HEK293T (cell line): ENCODE measurements at regions not wholly inside any gene's neighbourhood (a gene's known extent, or its start where the extent isn't known, plus 50 kb on each side); places are given as distances from the start of the nearest gene placed in this dataset.

ENCODE experiments used
- CTCF ChIA-PET: fragments of 350-600 bp; formaldehyde crosslinking; extraction: SDS; loops from one replicate; lab custom pipeline; 2021; ENCODE audit warnings: antibody characterized with exemption, inconsistent platforms; lab: Yijun Ruan, JAX
- POLR2A ChIA-PET: fragments of 350-600 bp; formaldehyde crosslinking; extraction: SDS; loops from one replicate; lab custom pipeline; 2020; ENCODE audit warnings: antibody characterized with exemption, inconsistent platforms; lab: Yijun Ruan, JAX
- DNase-seq: peaks from one replicate; pipeline ENCODE4 v3.0.0; 2012; ENCODE audit warnings: mixed read lengths; ENCODE audit errors: extremely low spot score
- ARNT ChIP-seq: fragments of 450-650 bp; IDR thresholded peaks from 2 replicates; pipeline ENCODE4 v1.6.1; 2017; ENCODE audit warnings: mild to moderate bottlenecking
- BHLHE40 ChIP-seq: fragments of 450-650 bp; IDR thresholded peaks from 2 replicates; pipeline ENCODE4 v1.6.1; 2016; ENCODE audit warnings: mild to moderate bottlenecking, moderate library complexity, borderline replicate concordance
- CTBP1 ChIP-seq: fragments of 450-650 bp; IDR thresholded peaks from 2 replicates; pipeline ENCODE4 v1.6.1; 2016; ENCODE audit warnings: borderline replicate concordance
- ELF4 ChIP-seq: fragments of 450-650 bp; IDR thresholded peaks from 2 replicates; pipeline ENCODE4 v1.6.1; 2017; ENCODE audit warnings: antibody characterized with exemption
- FOXA1 ChIP-seq: fragments of 450-650 bp; IDR thresholded peaks from 2 replicates; pipeline ENCODE4 v1.6.1; 2016; ENCODE audit warnings: mild to moderate bottlenecking
- FOXK2 ChIP-seq: fragments of 450-650 bp; IDR thresholded peaks from 2 replicates; pipeline ENCODE4 v1.6.1; 2016; ENCODE audit warnings: mild to moderate bottlenecking
- FOXM1 ChIP-seq: fragments of 450-650 bp; IDR thresholded peaks from 2 replicates; pipeline ENCODE4 v1.6.1; 2017; ENCODE audit warnings: mild to moderate bottlenecking, borderline replicate concordance
- HDGF ChIP-seq: fragments of 450-650 bp; IDR thresholded peaks from 2 replicates; pipeline ENCODE4 v1.6.1; 2017; ENCODE audit warnings: antibody characterized with exemption, borderline replicate concordance
- L3MBTL2 ChIP-seq: fragments of 450-650 bp; conservative IDR thresholded peaks from 2 replicates; pipeline ENCODE4 v1.6.1; 2016; ENCODE audit warnings: mild to moderate bottlenecking
- LEF1 ChIP-seq: fragments of 450-650 bp; IDR thresholded peaks from 2 replicates; pipeline ENCODE4 v1.6.1; 2017; ENCODE audit warnings: mild to moderate bottlenecking, borderline replicate concordance
- NFRKB ChIP-seq: fragments of 450-650 bp; IDR thresholded peaks from 2 replicates; pipeline ENCODE4 v1.6.1; 2016; ENCODE audit warnings: mild to moderate bottlenecking, moderate library complexity
- PKNOX1 ChIP-seq: fragments of 450-650 bp; IDR thresholded peaks from 2 replicates; pipeline ENCODE4 v1.6.1; 2016
- SP1 ChIP-seq: fragments of 450-650 bp; IDR thresholded peaks from 2 replicates; pipeline ENCODE4 v1.6.1; 2017
- SUZ12 ChIP-seq: fragments of 450-650 bp; IDR thresholded peaks from 2 replicates; pipeline ENCODE4 v1.6.1; 2016; ENCODE audit warnings: mild to moderate bottlenecking
- TARDBP ChIP-seq: fragments of 450-650 bp; IDR thresholded peaks from 2 replicates; pipeline ENCODE4 v1.6.1; 2016
- ZNF384 ChIP-seq: fragments of 450-650 bp; IDR thresholded peaks from 2 replicates; pipeline ENCODE4 v1.6.1; 2016

- DNase-seq, result no peak
- no peak for TF ChIP-seq BHLHE40
- TF ChIP-seq ZNF384, result no peak
- no peak for TF ChIP-seq FOXA1
- no peak for TF ChIP-seq ELF4
- TF ChIP-seq SP1, result no peak
- no peak for TF ChIP-seq HDGF
- no peak for TF ChIP-seq LEF1
- TF ChIP-seq ARNT, result no peak
- TF ChIP-seq L3MBTL2, result no peak
- TF ChIP-seq TARDBP, result no peak
- no peak for TF ChIP-seq CTBP1
- no peak for TF ChIP-seq SUZ12
- no peak for TF ChIP-seq NFRKB
- TF ChIP-seq PKNOX1, result no peak
- CTCF ChIA-PET, result interaction anchor here (0.9 kb wide), 1 partner anchor 36 kb away, joined by 3 read pairs; no protein-coding TSS in a partner anchor
- POLR2A ChIA-PET, result no interaction called here
These were observed 116.9 kb downstream of the EFNB2 start for GRCh38 chr13:106418556-106418955.

- ChIA-PET CTCF (no interaction called here), POLR2A (no interaction called here)
- DNase-seq, result no peak
- TF ChIP-seq ARNT (no peak), PKNOX1 (no peak), TARDBP (no peak), NFRKB (no peak), SP1 (no peak), FOXK2 (no peak), FOXA1 (no peak), L3MBTL2 (no peak), ZNF384 (no peak)
These were observed 117.9 kb downstream of the EFNB2 start for GRCh38 chr13:106417467-106418110.

- no peak for DNase-seq
- ChIA-PET POLR2A (no interaction called here), CTCF (interaction anchor here (0.6 kb wide), 1 partner anchor 112 kb away, joined by 3 read pairs; no protein-coding TSS in a partner anchor)
- TF ChIP-seq SUZ12 (no peak), CTBP1 (no peak), ARNT (no peak), L3MBTL2 (no peak), FOXM1 (no peak), TARDBP (no peak), ZNF384 (no peak), BHLHE40 (no peak), PKNOX1 (no peak), FOXK2 (no peak), ELF4 (no peak), NFRKB (no peak), HDGF (no peak)
These were observed 118.8 kb downstream of the EFNB2 start for GRCh38 chr13:106416645-106417044.

GRCh38 chr13:106415971-106416370 lies 119.5 kb downstream of the EFNB2 start:
- no peak for DNase-seq
- CTCF ChIA-PET, result interaction anchor here (0.6 to 0.7 kb wide), 2 partner anchors 27 to 113 kb away, joined by 3 to 6 read pairs; no protein-coding TSS in a partner anchor
- POLR2A ChIA-PET, result no interaction called here
- no peak for TF ChIP-seq CTBP1
- no peak for TF ChIP-seq BHLHE40
- no peak for TF ChIP-seq SP1
- TF ChIP-seq HDGF, result no peak
- TF ChIP-seq ZNF384, result no peak
- TF ChIP-seq ELF4, result no peak
- TF ChIP-seq FOXK2, result no peak
- no peak for TF ChIP-seq FOXM1

- TF ChIP-seq ELF4 (no peak), BHLHE40 (no peak), SP1 (no peak), NFRKB (no peak), FOXK2 (no peak), FOXA1 (no peak), HDGF (no peak), SUZ12 (no peak), LEF1 (no peak), TARDBP (no peak), ARNT (no peak), ZNF384 (no peak), PKNOX1 (no peak), FOXM1 (no peak), L3MBTL2 (no peak), CTBP1 (no peak)
- ChIA-PET POLR2A (no interaction called here), CTCF (interaction anchor here (0.7 kb wide), 1 partner anchor 26 kb away, joined by 6 read pairs; no protein-coding TSS in a partner anchor)
- DNase-seq, result no peak
These were observed 120.0 kb downstream of the EFNB2 start for GRCh38 chr13:106415442-106415841.
